ENCODE measurements at regions not wholly inside any gene's neighbourhood (a gene's known extent, or its start where the extent isn't known, plus 50 kb on each side); places are given as distances from the start of the nearest gene placed in this dataset.

- no peak for DNase-seq
- in situ Hi-C loops (cut with HindIII; ENCODE audit: low pct_ligation_motif_present, low sequenced_read_pairs), result no loop called here
These were observed 1097.5 kb upstream of the TMPRSS15 start for GRCh38 chr21:19501115-19501514.

DNA sequence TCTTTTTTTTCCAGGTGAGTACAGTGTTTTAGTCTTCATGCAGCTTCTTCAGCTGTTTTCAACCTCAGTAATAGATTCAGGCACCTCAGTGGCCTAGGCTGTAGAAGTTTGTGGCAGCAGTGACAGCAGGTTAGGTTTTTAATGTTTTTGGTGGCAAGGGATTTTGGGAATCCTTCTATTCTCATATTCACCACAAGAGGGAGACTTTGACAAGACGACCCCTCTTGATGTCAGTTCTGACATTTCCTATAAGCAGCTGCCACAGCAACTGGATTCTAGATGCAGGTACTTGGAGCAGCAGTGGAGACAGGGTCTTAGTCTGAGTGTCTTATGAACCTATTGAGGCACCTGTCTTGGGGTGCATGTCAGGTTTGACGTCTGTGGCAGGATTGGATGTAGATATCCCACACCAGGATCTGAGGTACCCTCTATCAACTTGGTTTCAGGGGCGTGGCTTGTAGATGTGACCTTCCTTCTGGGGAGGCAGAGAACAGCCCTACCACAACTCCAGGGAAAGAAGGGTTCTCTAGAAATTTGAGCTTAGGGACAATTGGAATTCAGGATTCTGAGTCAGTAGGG, 1104.2 kb upstream of the TMPRSS15 start:
- no peaks in the 10 kb centered on the region for H3K36me3 ChIP-seq (replicated peaks)
- peak; percentile 15 for TF ChIP-seq CTCF (IDR thresholded peaks at IDR 0.05; ENCODE audit: low read depth, low read length, missing control alignments)
- in situ Hi-C loops (cut with HindIII; ENCODE audit: low pct_ligation_motif_present, low sequenced_read_pairs), result no loop called here
- DNase-seq, result no peak
- H3K4me3 ChIP-seq (ENCODE audit: low read depth, low read length), result no peak overlapping the region
- H3K27ac ChIP-seq, result no peak overlapping the region
- H3K27me3 ChIP-seq (replicated peaks), result no peaks in the 10 kb centered on the region

More at GRCh38 chr21:19501115-19501514, 1097.5 kb upstream of the TMPRSS15 start:
- Histone ChIP-seq H3K4me3 (ENCODE audit: low read depth, low read length) (no peak overlapping the region), H3K27me3 (replicated peaks) (no peaks in the 10 kb centered on the region), H3K27ac (no peak overlapping the region), H3K36me3 (replicated peaks) (no peaks in the 10 kb centered on the region)
- no peak for TF ChIP-seq CTCF (IDR thresholded peaks at IDR 0.05; ENCODE audit: low read depth, low read length, missing control alignments)

DNA sequence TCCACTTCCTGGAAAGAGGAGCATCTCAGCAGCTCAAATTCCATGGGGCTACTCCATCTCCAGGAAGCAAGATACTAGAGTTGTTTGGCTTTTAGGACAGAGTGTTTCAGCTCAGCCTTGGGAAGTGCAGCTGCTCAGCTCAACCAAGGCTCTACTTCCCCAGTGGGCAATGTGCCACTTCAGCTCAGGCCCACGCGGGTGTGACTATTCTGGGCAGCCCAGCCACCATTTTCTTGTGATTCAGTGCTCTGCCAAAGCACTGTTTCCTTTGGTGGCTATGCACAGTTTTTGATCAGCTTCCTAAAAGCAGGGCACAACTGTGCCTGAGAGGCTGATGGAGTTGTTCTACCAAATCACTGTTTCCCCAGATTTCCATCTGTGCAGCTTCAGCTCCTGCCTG, 1104.9 kb upstream of the TMPRSS15 start:
- no peaks in the 10 kb centered on the region for H3K36me3 ChIP-seq (replicated peaks)
- no peak for DNase-seq
- no peaks in the 10 kb centered on the region for H3K27me3 ChIP-seq (replicated peaks)
- no peak overlapping the region for H3K4me3 ChIP-seq (ENCODE audit: low read depth, low read length)
- no peak for TF ChIP-seq CTCF (IDR thresholded peaks at IDR 0.05; ENCODE audit: low read depth, low read length, missing control alignments)
- in situ Hi-C loops (cut with HindIII; ENCODE audit: low pct_ligation_motif_present, low sequenced_read_pairs), result no loop called here
- H3K27ac ChIP-seq, result no peak overlapping the region

DNA sequence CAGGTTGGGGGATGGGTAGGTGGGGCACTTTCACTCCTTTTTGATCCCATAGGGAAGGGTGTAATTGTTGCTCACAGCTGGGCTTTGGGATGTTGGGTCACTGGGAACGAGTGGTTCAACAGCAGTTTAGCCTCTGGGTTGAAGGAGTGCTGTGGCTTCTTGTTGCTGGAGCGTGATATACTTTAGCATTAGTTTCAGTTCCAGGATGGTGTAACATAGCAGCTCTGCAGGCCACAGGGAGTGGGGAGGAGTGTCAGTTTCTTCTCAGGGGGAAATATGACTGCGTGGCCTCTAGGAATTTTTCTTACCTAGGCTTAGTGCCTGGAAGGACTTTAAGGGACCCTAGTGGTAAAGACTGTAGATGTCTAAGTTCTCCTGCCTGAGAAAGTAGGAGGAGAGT, 1105.3 kb upstream of the TMPRSS15 start:
- no peak for DNase-seq
- no peak overlapping the region for H3K4me3 ChIP-seq (ENCODE audit: low read depth, low read length)

GRCh38 chr21:19510057-19510456, 1106.5 kb upstream of the TMPRSS15 start:
- TF ChIP-seq CTCF (IDR thresholded peaks at IDR 0.05; ENCODE audit: low read depth, low read length, missing control alignments), result no peak

More for the DNA sequence above, 1105.3 kb upstream of the TMPRSS15 start:
- TF ChIP-seq CTCF (IDR thresholded peaks at IDR 0.05; ENCODE audit: low read depth, low read length, missing control alignments), result no peak
- in situ Hi-C loops (cut with HindIII; ENCODE audit: low pct_ligation_motif_present, low sequenced_read_pairs), result no loop called here
- Histone ChIP-seq H3K27ac (no peak overlapping the region), H3K27me3 (replicated peaks) (no peaks in the 10 kb centered on the region), H3K36me3 (replicated peaks) (no peaks in the 10 kb centered on the region)

DNA sequence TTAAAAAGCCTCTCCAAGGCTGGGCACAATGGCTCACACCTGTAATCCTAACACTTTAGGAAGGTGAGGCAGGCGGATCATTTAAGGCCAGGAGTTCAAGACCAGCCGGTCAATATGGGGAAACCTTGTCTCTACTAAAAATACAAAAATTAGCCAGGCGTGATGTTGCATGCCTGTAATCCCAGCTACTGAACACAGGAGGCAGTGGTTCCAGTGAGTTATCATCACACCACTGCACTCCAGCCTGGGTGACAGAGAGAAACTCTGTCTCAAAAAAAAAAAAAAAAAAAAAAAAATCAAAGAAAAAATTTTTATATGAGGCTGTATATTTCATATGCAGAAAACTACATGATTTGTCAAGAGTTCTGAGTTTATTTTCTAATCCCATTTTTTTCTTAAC, 1107.1 kb upstream of the TMPRSS15 start:
- TF ChIP-seq CTCF (IDR thresholded peaks at IDR 0.05; ENCODE audit: low read depth, low read length, missing control alignments), result no peak
- in situ Hi-C loops (cut with HindIII; ENCODE audit: low pct_ligation_motif_present, low sequenced_read_pairs), result no loop called here
- no peaks in the 10 kb centered on the region for H3K27me3 ChIP-seq (replicated peaks)

More at GRCh38 chr21:19510057-19510456, 1106.5 kb upstream of the TMPRSS15 start:
- DNase-seq, result no peak
- in situ Hi-C loops (cut with HindIII; ENCODE audit: low pct_ligation_motif_present, low sequenced_read_pairs), result no loop called here
- H3K4me3 ChIP-seq (ENCODE audit: low read depth, low read length), result no peak overlapping the region
- no peaks in the 10 kb centered on the region for H3K27me3 ChIP-seq (replicated peaks)
- H3K36me3 ChIP-seq (replicated peaks), result no peaks in the 10 kb centered on the region
- H3K27ac ChIP-seq, result no peak overlapping the region

More for the DNA sequence above, 1107.1 kb upstream of the TMPRSS15 start:
- H3K36me3 ChIP-seq (replicated peaks), result no peaks in the 10 kb centered on the region
- DNase-seq, result no peak
- no peak overlapping the region for H3K27ac ChIP-seq
- H3K4me3 ChIP-seq (ENCODE audit: low read depth, low read length), result no peak overlapping the region
